HepG2 (cell line): ENCODE measurements at regions not wholly inside any gene's neighbourhood (a gene's known extent, or its start where the extent isn't known, plus 50 kb on each side); places are given as distances from the start of the nearest gene placed in this dataset.

Experiments
- CBX1 ChIP-seq: IDR thresholded peaks from one replicate; pipeline ENCODE4 v1.6.1; 2016; ENCODE audit warnings: antibody characterized with exemption, low read depth
- CREM ChIP-seq, 2 experiments: sonication (generic) in 1 of 2; formaldehyde crosslinking in 1 of 2; IDR thresholded peaks; 2 replicates each; pipeline versions ENCODE4 v1.4.0 to v1.6.1; 2016 to 2020; ENCODE audit warnings: antibody characterized with exemption in 1 of 2, mild to moderate bottlenecking in 1 of 2, missing genetic modification reagents in 1 of 2
- DRAP1 ChIP-seq: IDR thresholded peaks from 2 replicates; pipeline ENCODE4 v1.6.1; 2016; ENCODE audit warnings: missing genetic modification reagents, missing compliant biosample characterization
- E2F2 ChIP-seq: sonication (generic); formaldehyde crosslinking; IDR thresholded peaks from 2 replicates; pipeline ENCODE4 v1.4.0; 2020; ENCODE audit warnings: missing genetic modification reagents, borderline replicate concordance
- NKX3-1 ChIP-seq: sonication (generic); formaldehyde crosslinking; IDR thresholded peaks from 2 replicates; pipeline ENCODE4 v1.5.0; 2020; ENCODE audit warnings: missing genetic modification reagents
- UBTF ChIP-seq: sonication (generic); formaldehyde crosslinking; IDR thresholded peaks from 2 replicates; pipeline ENCODE4 v1.4.0; 2020; ENCODE audit warnings: mild to moderate bottlenecking, missing genetic modification reagents
- ZNF609 ChIP-seq: sonication (generic); formaldehyde crosslinking; IDR thresholded peaks from 2 replicates; pipeline ENCODE4 v1.4.0; 2020; ENCODE audit warnings: mild to moderate bottlenecking, missing genetic modification reagents, borderline replicate concordance

DNA sequence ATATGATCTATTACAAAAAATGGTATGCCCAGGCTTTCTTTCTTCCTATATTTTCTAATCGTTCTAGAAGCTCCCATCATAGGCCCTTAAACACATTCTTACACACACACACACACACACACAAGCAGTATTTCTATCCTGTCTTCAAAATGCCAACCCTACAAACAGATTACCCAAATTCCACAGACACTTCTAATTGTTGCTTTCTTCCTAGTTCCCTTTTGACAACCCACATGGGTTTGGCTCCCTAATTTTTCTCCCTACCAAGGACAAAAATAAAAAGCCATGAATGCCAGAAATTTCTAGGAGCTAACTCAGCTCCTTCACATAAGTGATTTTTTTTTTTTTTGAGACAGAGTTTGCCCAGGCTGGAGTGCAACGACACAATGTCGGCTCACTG lies 60.3 kb upstream of the NTF3 start (continued):
- TF ChIP-seq NKX3-1 (CRISPR knock-in tag) (no peak), CREM (IDR thresholded peaks at IDR 0.05) (no peak), CREM (CRISPR knock-in tag; IDR thresholded peaks at IDR 0.05) (no peak), CBX1 (no peak), E2F2 (CRISPR knock-in tag) (no peak), ZNF609 (no peak), DRAP1 (CRISPR knock-in tag) (no peak), UBTF (no peak)
